GM21825 (cell line): ENCODE measurements at regions not wholly inside any gene's neighbourhood (a gene's known extent, or its start where the extent isn't known, plus 50 kb on each side); places are given as distances from the start of the nearest gene placed in this dataset.
"Not testable (repeated sequence)": the region's sequence is repeated elsewhere in the genome, so short reads cannot be mapped to it uniquely, and the experiment has no call there.

Experiments
- ATAC-seq: cut with Tn5 transposase; IDR thresholded peaks from one replicate; pipeline ENCODE4 v1.9.1; 2021; ENCODE audit warnings: mild to moderate bottlenecking, moderate library complexity; ENCODE audit not compliant: unreplicated experiment

DNA sequence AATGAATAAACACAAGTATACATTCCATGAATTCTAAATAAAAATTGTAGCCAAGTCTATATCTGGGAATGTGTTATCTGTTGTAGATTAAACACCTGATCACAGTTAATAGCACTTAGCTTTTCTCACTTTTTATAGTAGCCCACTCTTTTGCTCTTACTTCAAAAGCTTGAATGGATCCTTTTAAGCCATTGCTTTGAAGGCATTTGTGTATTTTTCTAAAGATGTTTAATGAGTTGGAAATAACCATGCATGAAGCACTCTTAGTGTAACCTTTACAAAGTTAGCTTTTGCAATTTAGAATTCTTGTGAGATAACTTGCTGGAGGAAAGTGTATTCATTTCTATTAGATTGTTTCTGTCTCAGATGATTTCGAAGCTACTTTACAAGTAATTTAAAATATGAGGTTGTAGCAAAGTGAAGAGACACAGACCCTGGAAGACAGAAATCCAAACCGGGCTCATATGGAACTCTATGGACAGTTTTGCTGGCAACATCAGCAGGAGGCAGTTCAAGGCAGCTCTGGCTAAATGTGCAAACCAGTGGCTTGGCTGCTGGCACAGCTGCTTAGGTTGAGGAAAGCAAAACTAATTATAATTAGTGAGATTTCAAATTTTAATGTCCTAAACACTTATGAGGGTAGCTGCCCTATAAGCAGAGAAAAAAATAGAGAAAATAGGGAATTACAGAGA is 469.8 kb upstream of the ZEB2 start:
- no peak for ATAC-seq

DNA sequence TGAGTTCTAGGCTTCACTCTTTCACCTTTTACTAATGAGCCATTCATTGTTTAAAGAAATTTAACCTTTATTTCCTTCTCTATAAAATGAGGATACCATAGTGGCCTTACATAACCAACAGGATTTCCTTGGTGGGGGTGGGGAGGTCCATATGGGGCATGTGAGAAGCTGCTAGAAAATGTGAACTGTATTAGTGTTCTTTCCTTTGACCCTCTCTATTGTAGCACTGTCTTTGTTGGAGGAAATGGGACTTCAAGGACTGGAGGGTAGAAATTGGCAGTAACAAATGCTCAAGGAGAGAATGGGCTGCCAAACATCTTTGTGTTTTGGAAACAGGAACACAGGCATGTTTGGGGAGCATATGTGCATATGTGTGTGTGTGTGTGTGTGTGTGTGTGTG is 468.7 kb upstream of the ZEB2 start:
- ATAC-seq, result no peak

DNA sequence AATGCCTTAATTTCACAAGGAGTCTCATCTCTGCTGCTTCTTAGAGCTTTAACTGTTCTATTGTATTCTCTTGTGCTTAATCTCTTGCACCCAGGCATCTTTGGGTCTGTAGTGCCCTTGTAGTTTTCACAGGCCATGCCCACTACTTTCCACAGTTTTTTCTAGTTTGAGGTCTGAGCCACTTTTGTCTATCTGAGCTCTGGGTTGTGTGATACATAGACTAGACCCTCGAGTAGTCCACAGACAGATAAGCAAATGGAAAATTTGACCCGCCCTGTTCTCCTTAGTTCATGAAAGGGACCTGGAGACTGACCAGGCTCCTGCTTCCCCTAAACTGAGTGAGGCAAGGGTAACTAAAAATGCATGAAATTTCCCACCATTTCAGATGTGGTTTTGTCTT is 466.8 kb upstream of the ZEB2 start:
- no peak for ATAC-seq

DNA sequence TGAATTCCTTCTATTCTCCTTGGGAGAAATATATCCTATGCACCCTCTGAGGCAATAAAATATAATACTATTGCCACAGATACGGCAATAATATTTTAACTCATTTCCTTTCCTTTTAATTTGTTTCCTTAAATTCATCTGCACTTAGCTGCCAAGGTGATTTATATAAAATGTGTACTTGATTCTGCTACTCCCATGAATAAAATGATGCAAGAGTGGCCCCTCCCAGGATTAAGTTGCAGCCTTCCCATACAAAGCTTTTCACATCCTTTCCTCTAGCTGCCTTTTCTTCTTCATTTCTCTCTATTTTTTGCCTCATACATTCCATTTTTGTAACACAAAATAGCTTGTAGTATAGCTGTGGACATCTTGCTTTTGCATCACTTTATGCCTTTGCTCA is 464.1 kb upstream of the ZEB2 start:
- no peak for ATAC-seq

GRCh38 chr2:144983107-144983506 is 463.2 kb upstream of the ZEB2 start:
- ATAC-seq, result no peak

DNA sequence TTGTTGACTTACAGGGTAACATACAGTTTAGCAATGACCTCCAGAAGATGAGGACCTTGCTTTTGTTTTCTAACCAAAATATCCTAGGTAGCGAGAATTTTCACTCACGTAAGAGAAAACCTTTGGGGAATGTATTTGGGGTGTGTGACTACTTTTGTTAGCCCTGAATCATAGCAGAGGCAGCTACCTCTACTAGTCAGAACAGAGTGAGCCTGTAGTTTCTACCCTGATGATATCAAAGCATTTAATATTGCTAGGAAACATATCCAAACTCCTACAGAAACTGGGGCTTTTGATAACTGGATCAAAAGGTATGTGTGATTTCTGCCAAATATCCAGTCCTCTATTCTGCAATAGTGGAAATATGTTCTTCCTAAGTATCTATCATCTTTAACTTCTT is 462.6 kb upstream of the ZEB2 start:
- ATAC-seq, result no peak

DNA sequence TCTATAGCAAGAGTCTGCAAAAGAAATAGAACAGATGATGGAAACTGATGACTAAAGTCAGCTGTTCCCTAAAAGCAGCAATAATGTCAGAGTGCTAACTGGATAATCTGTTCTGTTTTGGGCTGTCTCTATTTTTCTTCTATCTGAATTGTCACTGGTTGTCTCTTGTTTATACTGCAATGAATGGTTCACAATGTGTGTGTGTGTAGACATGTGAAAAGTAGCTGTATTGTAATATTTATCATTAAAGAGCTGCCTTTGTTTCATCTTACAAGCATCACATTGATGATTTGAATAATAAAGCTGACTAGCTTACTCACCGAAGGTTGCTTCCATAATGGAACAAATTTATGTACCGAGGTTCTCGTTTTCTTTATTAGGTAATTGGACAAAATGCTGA is 456.0 kb upstream of the ZEB2 start:
- ATAC-seq, result no peak

- no peak for ATAC-seq
Measured at GRCh38 chr2:144972676-144973075, 452.8 kb upstream of the ZEB2 start.

- ATAC-seq, result no peak
Measured at GRCh38 chr2:144971786-144972335, 451.9 kb upstream of the ZEB2 start.

DNA sequence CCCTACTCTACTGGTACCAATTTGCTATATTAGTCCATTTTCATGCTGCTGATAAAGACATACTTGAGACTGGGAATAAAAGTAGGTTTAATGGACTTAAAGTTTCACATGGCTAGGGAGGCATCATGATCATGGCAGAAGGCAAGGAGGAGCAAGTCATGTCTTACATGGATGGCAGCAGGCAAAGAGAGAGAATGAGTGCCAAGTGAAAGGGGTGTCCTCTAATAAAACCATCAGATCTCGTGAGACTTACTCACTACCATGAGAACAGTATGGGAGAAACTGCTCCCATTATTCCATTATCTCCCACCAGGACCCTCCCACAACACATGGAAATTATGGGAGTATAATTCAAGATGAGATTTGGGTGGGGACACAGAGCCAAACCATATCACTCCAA is 450.5 kb upstream of the ZEB2 start:
- ATAC-seq, result not testable (repeated sequence)

DNA sequence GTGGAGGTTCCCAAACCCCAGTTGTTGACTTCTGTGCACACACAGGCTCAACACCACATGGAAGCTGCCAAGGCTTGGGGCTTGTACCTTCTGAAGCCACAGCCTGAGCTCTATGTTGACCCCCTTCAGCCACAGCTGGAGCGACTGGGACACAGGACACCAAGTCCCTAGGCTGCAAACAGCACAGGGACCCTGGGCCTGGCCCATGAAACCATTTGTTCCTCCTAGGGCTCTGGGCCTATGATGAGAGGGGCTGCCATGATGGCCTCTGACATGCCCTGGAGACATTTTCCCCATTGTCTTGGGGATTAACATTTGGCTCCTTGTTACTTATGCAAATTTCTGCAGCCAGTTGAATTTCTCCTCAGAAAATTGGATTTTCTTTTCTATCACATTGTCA is 449.6 kb upstream of the ZEB2 start:
- ATAC-seq, result not testable (repeated sequence)

DNA sequence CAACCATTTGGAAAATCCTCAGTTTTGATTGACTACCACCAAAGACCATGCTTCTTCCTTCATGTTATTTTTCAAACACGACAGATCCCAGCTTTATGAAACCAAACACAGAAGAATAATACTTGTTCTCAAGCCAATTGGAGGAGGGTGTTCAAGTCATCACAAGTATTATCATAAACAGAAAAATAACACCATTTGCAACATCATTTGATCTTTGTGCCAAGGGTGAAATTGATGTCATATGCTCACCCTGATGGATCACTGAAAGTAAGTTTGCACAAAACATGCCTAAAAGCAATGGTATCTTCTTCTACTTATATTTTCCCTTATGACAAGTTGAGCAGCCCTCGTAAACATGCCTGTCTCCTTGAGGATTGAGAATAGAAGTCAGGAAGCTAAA is 448.0 kb upstream of the ZEB2 start:
- ATAC-seq, result no peak

GRCh38 chr2:144965172-144965571 is 445.3 kb upstream of the ZEB2 start:
- no peak for ATAC-seq

DNA sequence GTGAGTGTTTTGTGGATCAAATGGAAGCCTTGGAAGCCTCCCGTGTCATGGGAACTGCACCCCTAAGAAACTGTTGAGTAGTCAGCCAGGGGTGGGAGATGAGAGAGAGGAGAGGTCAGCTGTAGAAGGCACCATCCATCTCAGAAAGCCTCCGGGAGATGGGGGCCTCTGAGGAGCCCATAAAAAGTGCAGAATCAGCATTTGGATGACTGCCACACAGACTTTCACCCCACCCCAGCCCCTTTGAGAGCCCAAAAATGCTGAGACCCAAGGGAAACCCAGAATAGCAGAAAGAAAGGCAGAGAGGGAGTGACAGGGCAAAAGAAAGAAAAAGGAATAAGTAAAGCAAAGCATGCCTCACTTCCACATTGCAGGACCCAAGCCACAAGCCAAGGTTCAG is 443.1 kb upstream of the ZEB2 start:
- no peak for ATAC-seq

GRCh38 chr2:144959416-144959815 is 439.5 kb upstream of the ZEB2 start:
- no peak for ATAC-seq

- no peak for ATAC-seq
Measured at GRCh38 chr2:144950899-144951560, 431.1 kb upstream of the ZEB2 start.

DNA sequence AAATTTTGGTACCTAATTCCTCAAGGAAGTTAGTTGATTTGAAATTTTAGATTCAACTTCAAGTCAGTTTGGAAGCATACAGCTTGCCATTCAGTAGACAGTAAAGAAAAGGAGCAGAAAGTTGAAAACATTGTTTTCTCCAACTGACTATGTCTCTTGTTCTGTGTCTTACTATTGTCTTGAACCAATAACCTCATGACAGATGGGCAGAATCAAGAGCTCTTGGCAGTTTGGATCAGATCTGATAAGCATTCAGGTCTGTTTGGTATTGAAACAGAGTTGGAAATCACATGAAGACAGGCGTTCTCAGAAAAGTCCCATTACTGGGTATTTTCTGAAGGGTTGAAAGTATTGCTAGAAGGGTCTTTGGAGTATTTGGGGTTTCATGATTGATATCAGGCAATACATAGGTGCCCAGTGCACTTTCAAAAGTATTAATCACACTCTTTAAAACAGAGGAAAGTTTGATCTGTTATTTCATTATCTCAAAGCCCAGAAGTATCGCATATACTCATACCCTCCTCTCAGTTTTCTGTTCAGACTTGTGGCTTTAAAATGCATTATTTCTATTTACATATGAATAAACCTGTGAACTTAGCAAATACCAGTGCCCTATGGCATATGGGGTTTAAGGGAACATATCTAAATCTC is 428.4 kb upstream of the ZEB2 start:
- ATAC-seq, result no peak

DNA sequence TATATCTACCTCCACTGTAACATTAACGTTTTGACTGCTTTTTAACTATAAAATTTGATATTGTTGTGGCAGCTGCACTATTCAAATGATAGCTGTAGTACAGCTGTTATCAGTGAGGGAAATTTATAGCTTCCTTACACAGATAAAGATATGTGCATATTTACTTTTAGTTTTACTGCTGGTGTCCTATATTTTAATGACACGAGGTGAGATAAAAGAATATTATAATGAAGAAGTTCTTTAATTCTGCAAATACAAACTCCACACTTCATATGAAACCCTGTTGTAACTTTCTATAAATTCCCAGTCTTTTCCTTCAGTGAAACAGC is 427.8 kb upstream of the ZEB2 start:
- no peak for ATAC-seq

DNA sequence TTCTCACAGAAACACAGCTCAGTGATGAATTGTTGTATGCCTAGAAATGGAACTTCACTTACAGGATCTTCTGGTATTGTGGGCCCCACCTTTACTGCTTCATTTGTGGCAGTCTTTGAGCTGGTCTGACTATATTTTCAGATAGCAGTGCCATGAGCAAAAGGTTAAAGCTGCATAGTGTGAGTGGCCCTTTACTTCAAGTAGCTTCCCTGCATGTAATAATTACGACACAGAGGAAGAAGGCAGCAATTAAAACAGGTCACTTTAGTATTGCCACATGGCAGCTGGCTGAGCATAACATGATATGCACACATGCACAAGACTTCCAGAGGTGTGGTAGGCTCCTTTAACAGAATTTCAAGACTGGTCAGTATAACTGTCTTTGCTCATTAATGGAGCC is 426.3 kb upstream of the ZEB2 start:
- ATAC-seq, result no peak

DNA sequence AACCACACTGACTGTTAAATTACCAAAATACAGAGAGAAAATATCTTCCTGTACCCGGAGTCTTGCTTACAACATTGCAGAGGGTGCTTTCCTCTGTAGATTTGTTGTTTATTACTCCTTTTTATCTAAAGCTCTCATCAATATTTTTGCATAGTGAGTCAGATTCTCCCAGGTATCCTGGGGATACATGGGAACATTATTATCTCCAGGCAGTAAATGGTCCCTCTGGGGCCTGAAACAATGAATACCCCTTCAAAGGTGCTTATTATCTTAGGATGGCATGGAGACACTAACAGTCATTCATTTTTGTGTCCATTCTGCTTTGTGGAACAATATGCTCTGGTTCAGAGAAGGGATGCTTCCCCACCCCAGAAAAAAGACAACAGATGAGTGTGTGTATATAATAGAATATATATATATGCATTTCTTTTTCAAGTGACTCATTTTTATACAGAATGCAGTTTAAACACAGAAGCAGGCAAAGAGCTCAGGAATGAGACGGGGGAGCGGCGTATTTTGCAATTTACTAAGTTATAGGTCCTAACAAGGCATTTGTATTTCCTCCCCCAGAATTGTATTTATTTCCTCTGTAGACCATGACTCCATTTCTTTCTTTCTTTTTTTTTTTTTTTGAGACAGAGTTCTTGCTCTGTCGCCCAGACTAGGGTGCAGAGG is 424.8 kb upstream of the ZEB2 start:
- no peak for ATAC-seq

- no peak for ATAC-seq
Measured at GRCh38 chr2:144943986-144944385, 424.1 kb upstream of the ZEB2 start.
